VCaP (cell line): ENCODE measurements at regions not wholly inside any gene's neighbourhood (a gene's known extent, or its start where the extent isn't known, plus 50 kb on each side); places are given as distances from the start of the nearest gene placed in this dataset.

Source experiments
- H3K27ac ChIP-seq: fragments of 450-650 bp; 2 replicates; pipeline ENCODE4 v1.5.1; 2017
- CTCF ChIP-seq: fragments of 450-650 bp; conservative IDR thresholded peaks from 2 replicates; pipeline ENCODE4 v1.5.1; 2017; ENCODE audit warnings: mild to moderate bottlenecking, moderate library complexity

GRCh38 chr10:83649471-83649870 is 489.8 kb upstream of the GHITM start:
- H3K27ac ChIP-seq = no peak overlapping the region
- TF ChIP-seq CTCF = no peak

GRCh38 chr10:83654689-83655088 is 484.6 kb upstream of the GHITM start:
- no peak overlapping the region for H3K27ac ChIP-seq
- no peak for TF ChIP-seq CTCF

- no peak overlapping the region for H3K27ac ChIP-seq
- TF ChIP-seq CTCF = no peak
Measured at GRCh38 chr10:83656924-83657323, 482.4 kb upstream of the GHITM start.

GRCh38 chr10:83657487-83657886 is 481.8 kb upstream of the GHITM start:
- no peak overlapping the region for H3K27ac ChIP-seq
- no peak for TF ChIP-seq CTCF

- no peak for TF ChIP-seq CTCF
- no peak overlapping the region for H3K27ac ChIP-seq
Measured at GRCh38 chr10:83663918-83664317, 475.4 kb upstream of the GHITM start.

GRCh38 chr10:83666762-83667161 is 472.5 kb upstream of the GHITM start:
- no peak overlapping the region for H3K27ac ChIP-seq
- TF ChIP-seq CTCF = no peak

GRCh38 chr10:83667594-83667993 is 471.7 kb upstream of the GHITM start:
- no peak for TF ChIP-seq CTCF
- no peak overlapping the region for H3K27ac ChIP-seq

- no peak for TF ChIP-seq CTCF
- no peak overlapping the region for H3K27ac ChIP-seq
Measured at GRCh38 chr10:83673316-83673715, 466.0 kb upstream of the GHITM start.
